Prostate gland (tissue), 1 donor: ENCODE measurements at regions not wholly inside any gene's neighbourhood (a gene's known extent, or its start where the extent isn't known, plus 50 kb on each side); places are given as distances from the start of the nearest gene placed in this dataset.
"Not testable (repeated sequence)": the region's sequence is repeated elsewhere in the genome, so short reads cannot be mapped to it uniquely, and the experiment has no call there.

Experiments
- POLR2A ChIP-seq: fragments of 450-650 bp; IDR thresholded peaks from one replicate; pipeline ENCODE4 v1.6.1; 2016; ENCODE audit warnings: antibody characterized with exemption, mild to moderate bottlenecking
- POLR2AphosphoS5 ChIP-seq: sonication (generic); formaldehyde crosslinking; IDR thresholded peaks from one replicate; pipeline ENCODE4 v1.6.1; 2017; ENCODE audit warnings: antibody characterized with exemption

GRCh38 chr12:131344715-131345520, 366.0 kb upstream of the SFSWAP start:
- not testable (repeated sequence) for TF ChIP-seq POLR2AphosphoS5, POLR2A
